Subcutaneous abdominal adipose tissue (tissue), 5 donors: ENCODE measurements at regions not wholly inside any gene's neighbourhood (a gene's known extent, or its start where the extent isn't known, plus 50 kb on each side); places are given as distances from the start of the nearest gene placed in this dataset.

ENCODE experiments used
- H3K27ac ChIP-seq: one replicate; pipeline ENCODE4 v1.7.0; 2013; ENCODE audit warnings: low read depth, mild to moderate bottlenecking, inconsistent platforms, low read length, moderate library complexity
- H3K27me3 ChIP-seq, 5 donors: one replicate each; pipeline ENCODE4 v1.7.0; 2013; ENCODE audit warnings: low read length in 5 of 5, inconsistent platforms in 1 of 5; ENCODE audit not compliant: control insufficient read depth in 5 of 5, insufficient read depth in 4 of 5
- H3K36me3 ChIP-seq, 5 donors: one replicate each; pipeline ENCODE4 v1.7.0; 2013; ENCODE audit warnings: low read length in 5 of 5; ENCODE audit not compliant: control insufficient read depth in 5 of 5, insufficient read depth in 5 of 5
- H3K4me1 ChIP-seq, 5 donors: one replicate each; pipeline ENCODE4 v1.7.0; 2013; ENCODE audit warnings: low read length in 5 of 5, mild to moderate bottlenecking in 3 of 5, moderate library complexity in 1 of 5; ENCODE audit not compliant: control insufficient read depth in 5 of 5, insufficient read depth in 5 of 5
- H3K4me3 ChIP-seq, 5 donors: one replicate each; pipeline ENCODE4 v1.7.0; 2013; ENCODE audit warnings: low read length in 5 of 5, low read depth in 1 of 5
- H3K9ac ChIP-seq, 5 donors: one replicate each; pipeline ENCODE4 v1.7.0; 2013; ENCODE audit warnings: low read length in 5 of 5, mild to moderate bottlenecking in 4 of 5, moderate library complexity in 3 of 5
- H3K9me3 ChIP-seq, 5 donors: one replicate each; pipeline ENCODE4 v1.7.0; 2013; ENCODE audit warnings: low read length in 5 of 5; ENCODE audit not compliant: control insufficient read depth in 5 of 5
- donor health status: healthy.
- donor health status: healthy.
- donor health status: healthy.
- donor health status: healthy.
- donor health status: healthy.

- Histone ChIP-seq H3K36me3 (no peaks in the 10 kb centered on the region), H3K9me3 (no peaks in the 10 kb centered on the region), H3K4me1 (peaks cover 5 to 38% (median 9%) of the 10 kb centered on the region in 5 donors), H3K27me3 (no peaks in the 10 kb centered on the region), H3K9ac (no peak overlapping the region), H3K4me3 (no peak overlapping the region), H3K27ac (no peak overlapping the region)
Observed at GRCh38 chr2:30366199-30366691, 80.8 kb upstream of the LCLAT1 start.

GRCh38 chr2:30367232-30368070, 79.6 kb upstream of the LCLAT1 start:
- no peak overlapping the region for H3K27ac ChIP-seq
- no peaks in the 10 kb centered on the region for H3K36me3 ChIP-seq
- peaks cover 5 to 25% (median 10%) of the 10 kb centered on the region in 5 donors for H3K4me1 ChIP-seq
- H3K9me3 ChIP-seq: no peaks in the 10 kb centered on the region
- no peaks in the 10 kb centered on the region for H3K27me3 ChIP-seq
- no peak overlapping the region for H3K9ac ChIP-seq
- no peak overlapping the region for H3K4me3 ChIP-seq

GRCh38 chr2:30368258-30368657, 78.8 kb upstream of the LCLAT1 start:
- H3K4me3 ChIP-seq: no peak overlapping the region
- peaks cover 0 to 18% (median 4%) of the 10 kb centered on the region in 5 donors for H3K4me1 ChIP-seq
- no peak overlapping the region for H3K27ac ChIP-seq
- no peaks in the 10 kb centered on the region for H3K9me3 ChIP-seq
- no peaks in the 10 kb centered on the region for H3K36me3 ChIP-seq
- no peaks in the 10 kb centered on the region for H3K27me3 ChIP-seq
- no peak overlapping the region for H3K9ac ChIP-seq

GRCh38 chr2:30371028-30371689, 75.9 kb upstream of the LCLAT1 start:
- Histone ChIP-seq H3K9ac (no peak overlapping the region), H3K4me3 (no peak overlapping the region), H3K27me3 (no peaks in the 10 kb centered on the region), H3K4me1 (peaks cover 0 to 10% (median 4%) of the 10 kb centered on the region in 5 donors), H3K27ac (peak overlapping the region; percentile 9), H3K36me3 (no peaks in the 10 kb centered on the region), H3K9me3 (no peaks in the 10 kb centered on the region)

GRCh38 chr2:30371772-30372373, 75.2 kb upstream of the LCLAT1 start:
- Histone ChIP-seq H3K4me3 (no peak overlapping the region), H3K36me3 (no peaks in the 10 kb centered on the region), H3K9ac (no peak overlapping the region), H3K27me3 (no peaks in the 10 kb centered on the region), H3K9me3 (no peaks in the 10 kb centered on the region), H3K4me1 (peaks cover 0 to 4% (median 2%) of the 10 kb centered on the region in 5 donors), H3K27ac (peak overlapping the region; percentile 9)

GRCh38 chr2:30372826-30373225, 74.2 kb upstream of the LCLAT1 start:
- Histone ChIP-seq H3K36me3 (no peaks in the 10 kb centered on the region), H3K9me3 (no peaks in the 10 kb centered on the region), H3K27me3 (no peaks in the 10 kb centered on the region), H3K4me3 (no peak overlapping the region), H3K27ac (no peak overlapping the region), H3K4me1 (peaks cover 0 to 4% (median 2%) of the 10 kb centered on the region in 5 donors), H3K9ac (no peak overlapping the region)

- peaks cover 0 to 4% (median 0%) of the 10 kb centered on the region in 5 donors for H3K4me1 ChIP-seq
- H3K27ac ChIP-seq: no peak overlapping the region
- no peaks in the 10 kb centered on the region for H3K36me3 ChIP-seq
- no peak overlapping the region for H3K4me3 ChIP-seq
- no peaks in the 10 kb centered on the region for H3K27me3 ChIP-seq
- no peaks in the 10 kb centered on the region for H3K9me3 ChIP-seq
- no peak overlapping the region for H3K9ac ChIP-seq
Observed at GRCh38 chr2:30373881-30374302, 73.2 kb upstream of the LCLAT1 start.

GRCh38 chr2:30374380-30374779, 72.7 kb upstream of the LCLAT1 start:
- no peaks in the 10 kb centered on the region for H3K9me3 ChIP-seq
- H3K4me3 ChIP-seq: no peak overlapping the region
- no peak overlapping the region for H3K27ac ChIP-seq
- no peaks in the 10 kb centered on the region for H3K27me3 ChIP-seq
- no peak overlapping the region for H3K9ac ChIP-seq
- H3K4me1 ChIP-seq: peaks cover 0 to 4% (median 0%) of the 10 kb centered on the region in 5 donors
- H3K36me3 ChIP-seq: no peaks in the 10 kb centered on the region

- H3K27me3 ChIP-seq: no peaks in the 10 kb centered on the region
Observed at GRCh38 chr2:30375915-30376314, 71.1 kb upstream of the LCLAT1 start.

GRCh38 chr2:30379481-30379880, 67.6 kb upstream of the LCLAT1 start:
- Histone ChIP-seq H3K36me3 (no peaks in the 10 kb centered on the region), H3K4me1 (no peaks in the 10 kb centered on the region), H3K27me3 (peaks cover 0 to 4% (median 0%) of the 10 kb centered on the region in 5 donors), H3K9me3 (no peaks in the 10 kb centered on the region), H3K27ac (no peak overlapping the region), H3K4me3 (no peak overlapping the region), H3K9ac (no peak overlapping the region)

More at GRCh38 chr2:30375915-30376314, 71.1 kb upstream of the LCLAT1 start:
- Histone ChIP-seq H3K36me3 (no peaks in the 10 kb centered on the region), H3K9me3 (no peaks in the 10 kb centered on the region), H3K4me1 (peaks cover 0 to 4% (median 0%) of the 10 kb centered on the region in 5 donors), H3K27ac (no peak overlapping the region), H3K4me3 (no peak overlapping the region), H3K9ac (no peak overlapping the region)
